HepG2 (cell line): ENCODE measurements at regions not wholly inside any gene's neighbourhood (a gene's known extent, or its start where the extent isn't known, plus 50 kb on each side); places are given as distances from the start of the nearest gene placed in this dataset.

Source experiments
- ATAC-seq: fragments of 200-7000 bp; cut with Tn5 transposase; 3 replicates; pipeline ENCODE4 v1.9.1; 2020; ENCODE audit warnings: mild to moderate bottlenecking, moderate library complexity
- BruUV-seq: library from RNA; stranded (reverse); fragments of 400-500 nt; replicated peaks from 2 replicates; lab custom pipeline; 2021; lab: Mats Ljungman, UMichigan
- CTCF ChIA-PET: fragments of 300-600 bp; formaldehyde crosslinking; extraction: SDS; loops from one replicate; lab custom pipeline; 2021; ENCODE audit warnings: low total read pairs, inconsistent platforms, low intra/inter-chr PET ratio; lab: Yijun Ruan, JAX
- POLR2A ChIA-PET: fragments of 350-600 bp; sonication (Branson Sonifier 250); formaldehyde crosslinking; loops from one replicate; lab custom pipeline; 2020; ENCODE audit warnings: antibody characterized with exemption, inconsistent platforms; lab: Yijun Ruan, JAX
- DNase-seq: peaks from one replicate; pipeline ENCODE4 v3.0.0-alpha.2; 2015; ENCODE audit warnings: low spot score
- FAIRE-seq: peaks from 3 replicates; lab custom pipeline; 2011; peaks lifted over from hg19 to GRCh38; lab: Jason Lieb, UNC
- H2AFZ ChIP-seq: one replicate; pipeline ENCODE4 v1.6.1; 2011; ENCODE audit warnings: low read length, inconsistent platforms
- H3K27ac ChIP-seq: fragments of 300-600 bp; 3 replicates; pipeline ENCODE4 v1.8.0; 2011; ENCODE audit warnings: mixed run types, mild to moderate bottlenecking, mixed read lengths, low read length, inconsistent platforms; ENCODE audit not compliant: insufficient read depth; ENCODE audit errors: extremely low read length
- H3K27me3 ChIP-seq, 2 experiments: fragments of 200-600 bp in 1 of 2; 2 replicates in 1 of 2; 3 replicates in 1 of 2; pipeline versions ENCODE4 v1.6.0 to v1.8.0; 2011; ENCODE audit warnings: low read length in 2 of 2, mild to moderate bottlenecking in 2 of 2, moderate library complexity in 2 of 2, inconsistent platforms in 1 of 2; ENCODE audit not compliant: insufficient read depth in 2 of 2, control insufficient read depth in 1 of 2
- H3K36me3 ChIP-seq, 2 experiments: fragments of 200-600 bp in 1 of 2; replicated peaks in 1 of 2; 2 replicates in 1 of 2; 3 replicates in 1 of 2; pipeline versions ENCODE4 v1.5.1 to v1.8.0; 2011; ENCODE audit warnings: low read length in 2 of 2, inconsistent platforms in 1 of 2; ENCODE audit not compliant: insufficient read depth in 2 of 2, control insufficient read depth in 1 of 2
- H3K4me1 ChIP-seq: 2 replicates; pipeline ENCODE4 v1.5.1; 2012; ENCODE audit warnings: low read length, inconsistent platforms; ENCODE audit not compliant: insufficient read depth
- H3K4me2 ChIP-seq: 2 replicates; pipeline ENCODE4 v1.6.0; 2011; ENCODE audit warnings: low read depth, low read length, inconsistent platforms
- H3K4me3 ChIP-seq, 3 experiments: fragments of 200-600 bp in 1 of 3; sonication (generic), shearing (Covaris generic) in 1 of 3; replicated peaks in 1 of 3; 2 replicates each; pipeline ENCODE4 v1.5.1; 2011 to 2016; ENCODE audit warnings: low read length in 3 of 3, inconsistent platforms in 2 of 3, low read depth in 2 of 3, mild to moderate bottlenecking in 2 of 3, control low read depth in 1 of 3, mixed read lengths in 1 of 3; ENCODE audit not compliant: insufficient read depth in 1 of 3
- H3K79me2 ChIP-seq: one replicate; pipeline ENCODE4 v1.6.1; 2011; ENCODE audit warnings: low read length, inconsistent platforms; ENCODE audit not compliant: insufficient read depth
- H3K9ac ChIP-seq: 2 replicates; pipeline ENCODE4 v1.6.0; 2011; ENCODE audit warnings: mild to moderate bottlenecking, low read depth, low read length, inconsistent platforms; ENCODE audit not compliant: insufficient read depth
- H3K9me3 ChIP-seq: 2 replicates; pipeline ENCODE4 v1.5.1; 2012; ENCODE audit warnings: mild to moderate bottlenecking, low read length
- H4K20me1 ChIP-seq: 2 replicates; pipeline ENCODE4 v1.6.0; 2011; ENCODE audit warnings: inconsistent platforms, mild to moderate bottlenecking, low read length, moderate library complexity; ENCODE audit not compliant: insufficient read depth
- ARHGAP35 ChIP-seq: sonication (generic); formaldehyde crosslinking; IDR thresholded peaks from 2 replicates; pipeline ENCODE4 v1.9.0; 2022; ENCODE audit warnings: mild to moderate bottlenecking, inconsistent platforms, moderate library complexity, missing genetic modification reagents, borderline replicate concordance
- DPF2 ChIP-seq: sonication (generic); formaldehyde crosslinking; IDR thresholded peaks from 2 replicates; pipeline ENCODE4 v1.4.0; 2020; ENCODE audit warnings: mild to moderate bottlenecking, low read depth, missing genetic modification reagents, borderline replicate concordance
- FOSL1 ChIP-seq: sonication (generic); formaldehyde crosslinking; IDR thresholded peaks from 2 replicates; pipeline ENCODE4 v1.9.0; 2021; ENCODE audit warnings: missing genetic modification reagents, borderline replicate concordance
- IKZF4 ChIP-seq: sonication (generic); formaldehyde crosslinking; IDR thresholded peaks from 2 replicates; pipeline ENCODE4 v1.5.1; 2020; ENCODE audit warnings: borderline replicate concordance, mild to moderate bottlenecking, low read depth, missing genetic modification reagents; ENCODE audit errors: not compliant biosample characterization
- NFIC ChIP-seq: IDR thresholded peaks from 2 replicates; pipeline ENCODE4 v1.6.1; 2012; ENCODE audit warnings: mild to moderate bottlenecking, low read length, inconsistent platforms
- POLR2A ChIP-seq, 2 experiments: IDR thresholded peaks; 2 replicates each; pipeline ENCODE4 v1.6.1; 2011; ENCODE audit warnings: low read depth in 2 of 2, low read length in 2 of 2, mild to moderate bottlenecking in 1 of 2, moderate library complexity in 1 of 2; ENCODE audit not compliant: insufficient read depth in 1 of 2
- TBX3 ChIP-seq: fragments of 450-650 bp; IDR thresholded peaks from 2 replicates; pipeline ENCODE4 v1.6.1; 2017; ENCODE audit warnings: antibody characterized with exemption, mild to moderate bottlenecking, inconsistent platforms, borderline replicate concordance
- ZNF235 ChIP-seq: sonication (generic); formaldehyde crosslinking; IDR thresholded peaks from 2 replicates; pipeline ENCODE4 v1.8.1; 2023; ENCODE audit warnings: mild to moderate bottlenecking, missing genetic modification reagents, borderline replicate concordance
- ZNF326 ChIP-seq: sonication (generic); formaldehyde crosslinking; IDR thresholded peaks from 2 replicates; pipeline ENCODE4 v1.4.0; 2020; ENCODE audit warnings: missing genetic modification reagents, borderline replicate concordance
- ZNF839 ChIP-seq: sonication (generic); formaldehyde crosslinking; IDR thresholded peaks from 2 replicates; pipeline ENCODE4 v1.4.0; 2020; ENCODE audit warnings: missing genetic modification reagents, mild to moderate bottlenecking, borderline replicate concordance
- ZSCAN12 ChIP-seq: sonication (generic); formaldehyde crosslinking; IDR thresholded peaks from 2 replicates; pipeline ENCODE4 v1.9.0; 2021; ENCODE audit warnings: mild to moderate bottlenecking, missing genetic modification reagents
- WGBS: methylation state at CpG from one replicate; pipeline ENCODE4 v1.1.6; 2017; ENCODE audit warnings: low lambda C conversion rate; 5-methylcytosine and 5-hydroxymethylcytosine counted together
- in situ Hi-C: cut with HindIII; loops from 2 replicates; pipeline ENCODE4 v1.10.0; 2017; ENCODE audit warnings: low pct_unique_long_range_greater_than_20kb; ENCODE audit not compliant: extremely low pct_ligation_motif_present
- intact Hi-C: fragments of 100-400 bp; cut with micrococcal nuclease; formaldehyde crosslinking; loops from one replicate; pipeline ENCODE4 v1.10.0; 2022; ENCODE audit not compliant: unreplicated experiment
- TF ChIP-seq, protein P1 (sequence below): sonication (generic); formaldehyde crosslinking; IDR thresholded peaks from 2 replicates; pipeline ENCODE4 v1.8.0; 2022; ENCODE audit warnings: missing genetic modification reagents, low read depth, mild to moderate bottlenecking, borderline replicate concordance
- TF ChIP-seq, protein P2 (sequence below): IDR thresholded peaks from 2 replicates; pipeline ENCODE4 v1.6.1; 2016

DNA sequence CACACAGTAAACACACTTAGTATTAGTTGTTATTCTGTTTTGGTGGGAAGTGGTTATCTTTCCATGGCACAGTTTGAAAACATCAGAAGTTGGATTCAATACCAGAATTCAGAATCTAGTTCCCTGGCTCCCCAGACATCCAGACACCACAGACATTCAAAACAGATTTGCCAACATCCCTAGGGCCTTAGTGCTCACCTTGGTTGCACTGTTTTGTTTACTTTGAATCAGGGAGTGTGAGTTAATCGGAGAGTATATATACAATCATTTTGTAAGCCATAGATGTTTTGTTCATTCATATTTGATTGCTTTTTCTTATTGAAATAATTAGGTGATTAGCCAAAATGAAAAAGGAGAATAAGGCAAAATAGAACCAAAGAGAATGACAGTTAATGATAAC is 324.7 kb upstream of the CLNK start (continued):
- TF ChIP-seq NFIC (no peak), ZNF235 (no peak), POLR2A (IDR thresholded peaks at IDR 0.05; ENCODE audit: insufficient read depth in 1 of 2, low read depth in 2 of 2, low read length in 2 of 2) (no peak), DPF2 (CRISPR knock-in tag) (no peak), IKZF4 (CRISPR knock-in tag) (no peak)
- TF ChIP-seq, protein P1, sequence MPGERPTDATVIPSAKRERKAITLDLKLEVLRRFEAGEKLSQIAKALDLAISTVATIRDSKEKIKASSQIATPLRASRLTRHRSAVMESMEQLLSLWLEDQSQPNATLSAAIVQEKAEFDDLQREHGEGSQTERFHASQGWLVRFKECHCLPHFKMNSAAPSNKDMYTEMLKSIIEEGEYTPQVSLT (CRISPR knock-in tag) = no peak
- TF ChIP-seq, protein P2, sequence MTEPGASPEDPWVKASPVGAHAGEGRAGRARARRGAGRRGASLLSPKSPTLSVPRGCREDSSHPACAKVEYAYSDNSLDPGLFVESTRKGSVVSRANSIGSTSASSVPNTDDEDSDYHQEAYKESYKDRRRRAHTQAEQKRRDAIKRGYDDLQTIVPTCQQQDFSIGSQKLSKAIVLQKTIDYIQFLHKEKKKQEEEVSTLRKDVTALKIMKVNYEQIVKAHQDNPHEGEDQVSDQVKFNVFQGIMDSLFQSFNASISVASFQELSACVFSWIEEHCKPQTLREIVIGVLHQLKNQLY (CRISPR knock-in tag) = no peak

DNA sequence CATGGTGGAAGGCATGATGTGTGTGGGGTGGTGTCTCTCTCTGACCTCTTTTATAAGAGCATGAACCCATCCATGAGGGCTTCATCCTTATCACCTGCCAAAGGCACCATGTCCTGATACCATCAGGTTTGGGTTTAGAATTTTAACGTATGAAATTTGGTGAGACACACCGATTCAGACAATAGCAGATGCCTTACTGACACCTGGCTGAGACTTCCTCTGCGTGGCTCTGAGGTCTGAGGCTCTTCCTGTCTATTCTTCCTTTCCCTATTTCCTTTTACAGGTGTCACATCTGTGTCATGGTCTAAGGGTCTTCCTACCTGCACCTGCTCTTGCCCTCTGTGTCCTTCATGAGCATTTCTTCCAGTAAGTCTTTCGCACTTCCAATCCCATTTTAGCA is 320.7 kb upstream of the CLNK start:
- FAIRE-seq (no peak), DNase-seq (no peak)
- Histone ChIP-seq H3K9me3 (no peaks in the 10 kb centered on the region), H3K36me3 (no peaks in the 10 kb centered on the region), H3K79me2 (no peaks in the 10 kb centered on the region), H3K27ac (no peak overlapping the region), H2AFZ (no peak overlapping the region)
- CTCF ChIA-PET = no interaction called here
- TF ChIP-seq ZNF326 (CRISPR knock-in tag) (no peak), ARHGAP35 (CRISPR knock-in tag) (no peak), TBX3 (no peak), FOSL1 (CRISPR knock-in tag) (no peak), ZNF839 (CRISPR knock-in tag) (no peak), ZSCAN12 (CRISPR knock-in tag) (no peak)
- TF ChIP-seq, all 625 proteins: peak for 0
- no peak for ATAC-seq
- POLR2A ChIA-PET = no interaction called here
- Histone ChIP-seq H3K4me1 (no peaks in the 10 kb centered on the region), H3K9ac (no peak overlapping the region), H3K4me2 (no peak overlapping the region), H3K27me3 (no peaks in the 10 kb centered on the region), H3K4me3 (no peak overlapping the region), H4K20me1 (no peaks in the 10 kb centered on the region)
- no TSS peak for BruUV-seq
- 18% methylated on average over 4 of the region's 4 CpGs for WGBS
- in situ Hi-C loops (no loop called here), intact Hi-C loops (no loop called here)
